GM23338 (cell line): ENCODE measurements at regions not wholly inside any gene's neighbourhood (a gene's known extent, or its start where the extent isn't known, plus 50 kb on each side); places are given as distances from the start of the nearest gene placed in this dataset.

Experiments used
- CTCF ChIP-seq, 2 experiments: fragments of 200-600 bp in 1 of 2; sonication (generic) in 1 of 2; conservative IDR thresholded peaks; 2 replicates each; pipeline versions ENCODE4 v1.5.1 to v1.6.1; 2016 to 2017; ENCODE audit warnings: antibody characterized with exemption in 2 of 2, low read depth in 2 of 2, mild to moderate bottlenecking in 2 of 2, moderate library complexity in 1 of 2
- ETS1 ChIP-seq: IDR thresholded peaks from 2 replicates; pipeline ENCODE4 v1.6.1; 2016; ENCODE audit warnings: antibody characterized with exemption
- EZH2 ChIP-seq: fragments of 200-600 bp; sonication (generic); IDR thresholded peaks from one replicate; pipeline ENCODE4 v1.8.0; 2017; ENCODE audit warnings: antibody characterized with exemption, mild to moderate bottlenecking, low read depth; ENCODE audit not compliant: unreplicated experiment
- EZH2phosphoT487 ChIP-seq: fragments of 200-600 bp; sonication (generic); IDR thresholded peaks from one replicate; pipeline ENCODE4 v1.8.1; 2018; ENCODE audit warnings: antibody characterized with exemption; ENCODE audit not compliant: unreplicated experiment
- JUNB ChIP-seq: IDR thresholded peaks from one replicate; pipeline ENCODE4 v1.6.1; 2016; ENCODE audit warnings: antibody characterized with exemption; ENCODE audit not compliant: unreplicated experiment
- NANOG ChIP-seq: IDR thresholded peaks from 2 replicates; pipeline ENCODE4 v1.6.1; 2016; ENCODE audit warnings: antibody characterized with exemption, borderline replicate concordance
- TF ChIP-seq, protein P1 (sequence below): IDR thresholded peaks from one replicate; pipeline ENCODE4 v1.6.1; 2018; ENCODE audit warnings: antibody characterized with exemption; ENCODE audit not compliant: unreplicated experiment

DNA sequence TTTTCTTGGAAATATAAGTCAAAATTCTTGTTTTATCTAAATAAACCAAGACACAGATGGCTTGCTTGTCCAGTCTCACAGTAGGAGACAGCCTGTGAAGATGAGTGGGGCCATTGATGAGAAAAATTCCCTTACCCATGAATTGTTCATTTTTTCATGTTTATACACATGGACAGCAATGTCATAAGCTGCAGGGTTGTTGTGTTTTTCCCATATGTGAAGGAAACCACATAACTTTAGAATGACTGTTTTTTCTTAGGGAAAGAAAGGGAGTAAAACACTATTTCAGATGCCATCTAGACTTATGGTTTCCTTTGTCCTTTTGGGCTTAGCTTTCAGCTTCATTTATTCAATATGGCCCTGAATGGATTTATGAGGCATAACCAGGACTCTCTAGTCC, 622.5 kb upstream of the NR5A2 start:
- TF ChIP-seq EZH2phosphoT487 (no peak), CTCF (conservative IDR thresholded peaks at IDR 0.05; ENCODE audit: low read depth in 2 of 2) (no peak), EZH2 (no peak), ETS1 (no peak), NANOG (no peak), JUNB (no peak)
- TF ChIP-seq, protein P1, sequence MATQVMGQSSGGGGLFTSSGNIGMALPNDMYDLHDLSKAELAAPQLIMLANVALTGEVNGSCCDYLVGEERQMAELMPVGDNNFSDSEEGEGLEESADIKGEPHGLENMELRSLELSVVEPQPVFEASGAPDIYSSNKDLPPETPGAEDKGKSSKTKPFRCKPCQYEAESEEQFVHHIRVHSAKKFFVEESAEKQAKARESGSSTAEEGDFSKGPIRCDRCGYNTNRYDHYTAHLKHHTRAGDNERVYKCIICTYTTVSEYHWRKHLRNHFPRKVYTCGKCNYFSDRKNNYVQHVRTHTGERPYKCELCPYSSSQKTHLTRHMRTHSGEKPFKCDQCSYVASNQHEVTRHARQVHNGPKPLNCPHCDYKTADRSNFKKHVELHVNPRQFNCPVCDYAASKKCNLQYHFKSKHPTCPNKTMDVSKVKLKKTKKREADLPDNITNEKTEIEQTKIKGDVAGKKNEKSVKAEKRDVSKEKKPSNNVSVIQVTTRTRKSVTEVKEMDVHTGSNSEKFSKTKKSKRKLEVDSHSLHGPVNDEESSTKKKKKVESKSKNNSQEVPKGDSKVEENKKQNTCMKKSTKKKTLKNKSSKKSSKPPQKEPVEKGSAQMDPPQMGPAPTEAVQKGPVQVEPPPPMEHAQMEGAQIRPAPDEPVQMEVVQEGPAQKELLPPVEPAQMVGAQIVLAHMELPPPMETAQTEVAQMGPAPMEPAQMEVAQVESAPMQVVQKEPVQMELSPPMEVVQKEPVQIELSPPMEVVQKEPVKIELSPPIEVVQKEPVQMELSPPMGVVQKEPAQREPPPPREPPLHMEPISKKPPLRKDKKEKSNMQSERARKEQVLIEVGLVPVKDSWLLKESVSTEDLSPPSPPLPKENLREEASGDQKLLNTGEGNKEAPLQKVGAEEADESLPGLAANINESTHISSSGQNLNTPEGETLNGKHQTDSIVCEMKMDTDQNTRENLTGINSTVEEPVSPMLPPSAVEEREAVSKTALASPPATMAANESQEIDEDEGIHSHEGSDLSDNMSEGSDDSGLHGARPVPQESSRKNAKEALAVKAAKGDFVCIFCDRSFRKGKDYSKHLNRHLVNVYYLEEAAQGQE: no peak
